ENCODE measurements at regions not wholly inside any gene's neighbourhood (a gene's known extent, or its start where the extent isn't known, plus 50 kb on each side); places are given as distances from the start of the nearest gene placed in this dataset.

DNA sequence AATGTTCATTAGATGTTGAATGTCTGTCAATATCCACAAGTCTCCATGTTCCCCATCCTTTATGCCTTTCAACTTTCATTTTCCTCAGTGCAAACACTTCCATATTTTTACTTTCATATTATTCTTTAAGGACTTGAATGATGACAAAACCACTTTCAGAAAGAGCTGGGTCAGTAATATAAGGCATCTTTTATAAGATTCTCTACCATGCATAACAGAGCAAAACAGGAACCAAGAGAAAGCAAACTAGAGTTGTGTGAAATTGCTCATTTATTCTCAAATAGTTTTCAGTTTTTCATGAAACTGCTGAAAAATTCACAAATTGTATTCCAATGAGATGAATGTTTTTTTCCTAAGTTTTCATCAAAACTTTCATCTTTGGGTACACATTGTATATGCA is 1247.6 kb downstream of the PCDH17 start:
- TF ChIP-seq POLR2A (IDR thresholded peaks at IDR 0.05; ENCODE audit: low read depth, low read length) (no peak), POLR2AphosphoS5 (IDR thresholded peaks at IDR 0.05; ENCODE audit: low read depth, low read length) (no peak), TAF1 (IDR thresholded peaks at IDR 0.05; ENCODE audit: borderline replicate concordance, low read depth, low read length) (no peak)

All from GM12892 (cell line).